NT2/D1 (cell line): ENCODE measurements at regions not wholly inside any gene's neighbourhood (a gene's known extent, or its start where the extent isn't known, plus 50 kb on each side); places are given as distances from the start of the nearest gene placed in this dataset.

Source experiments
- SUZ12 ChIP-seq: IDR thresholded peaks from 2 replicates; pipeline ENCODE4 v1.6.1; 2011; ENCODE audit not compliant: insufficient read length, insufficient read depth; ENCODE audit errors: extremely low read depth
- YY1 ChIP-seq: IDR thresholded peaks from 2 replicates; pipeline ENCODE4 v1.6.1; 2011; ENCODE audit not compliant: insufficient read length, insufficient read depth

- no peak for TF ChIP-seq YY1
- TF ChIP-seq SUZ12: no peak
Measured at GRCh38 chr1:217363319-217363718, 267.6 kb downstream of the GPATCH2 start.
